ENCODE measurements at regions not wholly inside any gene's neighbourhood (a gene's known extent, or its start where the extent isn't known, plus 50 kb on each side); places are given as distances from the start of the nearest gene placed in this dataset.
"Not testable (repeated sequence)": the region's sequence is repeated elsewhere in the genome, so short reads cannot be mapped to it uniquely, and the experiment has no call there.

DNA sequence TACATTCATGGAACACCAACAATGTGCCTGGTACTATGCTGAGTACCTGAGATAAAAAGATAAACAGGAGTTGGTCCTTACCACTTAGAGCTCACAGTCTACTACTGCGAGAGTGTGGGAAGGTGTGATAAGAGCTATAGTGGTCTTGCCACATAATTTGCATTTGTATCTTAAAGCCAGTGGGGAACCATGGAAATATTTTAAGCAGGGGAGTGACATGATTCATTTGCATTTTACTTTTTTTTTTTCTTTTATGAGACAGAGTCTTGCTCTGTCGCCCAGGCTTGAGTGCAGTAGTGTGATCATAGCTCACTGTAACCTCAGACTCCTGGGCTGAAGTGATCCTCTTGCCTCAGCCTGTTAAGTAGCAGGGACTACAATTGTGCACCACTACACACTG, 53.6 kb downstream of the SRGAP2 start:
- not testable (repeated sequence) for H3K4me1 ChIP-seq (ENCODE audit: control insufficient read depth in 2 of 2, insufficient read depth in 2 of 2, low read length in 2 of 2); H3K9me3 ChIP-seq (ENCODE audit: control insufficient read depth in 2 of 2, insufficient read depth in 1 of 2, low read length in 1 of 2); H3K27ac ChIP-seq (ENCODE audit: low read depth in 1 of 2, low read length in 1 of 2); H3K4me3 ChIP-seq (ENCODE audit: low read length in 2 of 2); H3K36me3 ChIP-seq (ENCODE audit: control insufficient read depth in 2 of 2, insufficient read depth in 2 of 2, low read length in 1 of 2); H3K27me3 ChIP-seq (ENCODE audit: control insufficient read depth in 2 of 2, insufficient read depth in 1 of 2, low read length in 1 of 2); DNase-seq (ENCODE audit: low read depth in 6 of 9, low spot score in 9 of 9)
- no CpG with 5 or more reads among the region's 2 CpGs for WGBS

DNA sequence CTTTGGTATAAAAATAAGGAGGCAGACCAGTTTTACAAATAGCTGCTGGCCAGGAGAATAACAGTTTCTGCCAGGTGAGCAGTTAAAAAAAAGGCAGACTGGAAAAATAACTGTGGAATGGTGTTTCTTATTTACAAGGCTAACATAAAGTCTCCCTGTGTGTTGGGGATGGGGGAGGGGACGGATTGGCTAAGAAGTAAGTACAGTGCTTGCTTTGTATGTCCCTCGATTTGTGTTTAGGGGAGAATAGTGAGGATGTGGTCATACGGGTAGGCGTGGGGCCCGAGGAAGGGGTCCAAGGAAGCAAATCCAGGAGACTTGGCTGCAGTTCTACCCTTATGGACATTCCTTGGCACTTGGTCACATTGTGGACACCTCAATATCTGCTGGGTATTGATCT, 58.1 kb downstream of the SRGAP2 start:
- not testable (repeated sequence) for H3K27me3 ChIP-seq (ENCODE audit: control insufficient read depth in 2 of 2, insufficient read depth in 1 of 2, low read length in 1 of 2); H3K27ac ChIP-seq (ENCODE audit: low read depth in 1 of 2, low read length in 1 of 2); H3K36me3 ChIP-seq (ENCODE audit: control insufficient read depth in 2 of 2, insufficient read depth in 2 of 2, low read length in 1 of 2); H3K4me3 ChIP-seq (ENCODE audit: low read length in 2 of 2); H3K4me1 ChIP-seq (ENCODE audit: control insufficient read depth in 2 of 2, insufficient read depth in 2 of 2, low read length in 2 of 2); DNase-seq (ENCODE audit: low read depth in 6 of 9, low spot score in 9 of 9); H3K9me3 ChIP-seq (ENCODE audit: control insufficient read depth in 2 of 2, insufficient read depth in 1 of 2, low read length in 1 of 2)
- WGBS, result 94% methylated on average over 5 of the region's 5 CpGs

DNA sequence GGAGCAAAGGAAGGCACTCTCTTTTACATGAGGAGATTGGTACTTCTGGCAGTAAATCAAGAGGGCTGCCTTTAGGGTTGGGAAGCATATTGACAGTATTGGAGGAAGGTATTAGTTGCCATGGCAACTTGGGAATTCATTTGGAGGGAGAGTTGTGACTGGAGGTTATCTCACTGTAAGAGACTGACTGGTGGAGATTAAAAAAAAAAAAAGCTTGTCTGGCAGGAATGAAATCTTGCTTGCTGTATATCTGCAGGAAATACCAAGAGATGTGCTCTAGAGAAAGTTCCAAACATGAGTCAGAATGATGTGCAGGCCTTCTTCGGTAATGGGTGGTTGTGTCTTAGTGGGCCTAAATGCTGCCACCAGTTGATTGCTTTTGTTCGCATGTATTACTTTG, 59.1 kb downstream of the SRGAP2 start:
- H3K9me3 ChIP-seq (ENCODE audit: control insufficient read depth in 2 of 2, insufficient read depth in 1 of 2, low read length in 1 of 2); DNase-seq (ENCODE audit: low read depth in 6 of 9, low spot score in 9 of 9); H3K4me3 ChIP-seq (ENCODE audit: low read length in 2 of 2); H3K36me3 ChIP-seq (ENCODE audit: control insufficient read depth in 2 of 2, insufficient read depth in 2 of 2, low read length in 1 of 2); H3K27me3 ChIP-seq (ENCODE audit: control insufficient read depth in 2 of 2, insufficient read depth in 1 of 2, low read length in 1 of 2); H3K4me1 ChIP-seq (ENCODE audit: control insufficient read depth in 2 of 2, insufficient read depth in 2 of 2, low read length in 2 of 2); H3K27ac ChIP-seq (ENCODE audit: low read depth in 1 of 2, low read length in 1 of 2): not testable (repeated sequence)
- WGBS, result no CpG with 5 or more reads among the region's 2 CpGs

DNA sequence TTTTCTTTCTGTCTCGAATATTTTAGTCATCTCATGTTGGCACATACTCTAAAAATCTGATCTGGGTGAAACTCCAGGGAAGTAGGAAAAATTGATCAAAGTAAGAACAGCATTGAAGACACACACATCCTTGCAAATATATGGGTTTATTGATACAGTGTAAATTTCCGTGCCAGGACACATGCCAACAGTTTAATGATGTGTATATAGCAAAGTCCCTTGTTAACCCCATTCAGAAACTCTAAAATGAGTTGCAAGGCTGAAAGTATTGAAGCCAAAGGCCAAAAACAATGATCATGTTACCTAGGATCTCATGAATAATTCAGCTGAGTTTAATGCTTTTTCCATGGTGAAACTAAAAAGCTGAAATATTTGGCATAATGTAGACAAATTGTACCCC, 61.6 kb downstream of the SRGAP2 start:
- not testable (repeated sequence) for H3K36me3 ChIP-seq (ENCODE audit: control insufficient read depth in 2 of 2, insufficient read depth in 2 of 2, low read length in 1 of 2); H3K9me3 ChIP-seq (ENCODE audit: control insufficient read depth in 2 of 2, insufficient read depth in 1 of 2, low read length in 1 of 2); H3K4me3 ChIP-seq (ENCODE audit: low read length in 2 of 2); H3K27ac ChIP-seq (ENCODE audit: low read depth in 1 of 2, low read length in 1 of 2); DNase-seq (ENCODE audit: low read depth in 6 of 9, low spot score in 9 of 9); H3K27me3 ChIP-seq (ENCODE audit: control insufficient read depth in 2 of 2, insufficient read depth in 1 of 2, low read length in 1 of 2); H3K4me1 ChIP-seq (ENCODE audit: control insufficient read depth in 2 of 2, insufficient read depth in 2 of 2, low read length in 2 of 2)
- WGBS, result no CpG with 5 or more reads among the region's 2 CpGs

DNA sequence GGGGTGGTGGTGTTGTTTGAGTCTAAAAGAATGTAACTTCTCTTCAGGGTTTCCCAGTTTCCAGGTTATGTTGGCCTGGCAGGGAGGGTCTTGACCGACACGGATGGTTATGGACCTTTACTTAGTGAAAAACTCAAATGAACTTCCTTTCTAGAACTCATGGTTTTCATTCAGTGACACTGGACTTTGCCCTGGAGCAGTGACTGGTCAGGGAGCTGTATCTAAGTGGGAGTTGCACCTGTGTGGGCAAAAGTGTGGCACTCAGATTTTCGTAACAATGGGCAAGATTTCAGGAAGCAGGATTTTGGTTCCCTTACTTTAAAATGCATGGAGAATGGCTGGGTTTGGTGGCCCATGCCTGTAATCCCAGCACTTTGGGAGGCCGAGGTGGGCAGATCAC, 67.8 kb downstream of the SRGAP2 start:
- not testable (repeated sequence) for H3K27ac ChIP-seq (ENCODE audit: low read depth in 1 of 2, low read length in 1 of 2); H3K9me3 ChIP-seq (ENCODE audit: control insufficient read depth in 2 of 2, insufficient read depth in 1 of 2, low read length in 1 of 2); H3K4me1 ChIP-seq (ENCODE audit: control insufficient read depth in 2 of 2, insufficient read depth in 2 of 2, low read length in 2 of 2); H3K36me3 ChIP-seq (ENCODE audit: control insufficient read depth in 2 of 2, insufficient read depth in 2 of 2, low read length in 1 of 2); H3K4me3 ChIP-seq (ENCODE audit: low read length in 2 of 2); DNase-seq (ENCODE audit: low read depth in 6 of 9, low spot score in 9 of 9); H3K27me3 ChIP-seq (ENCODE audit: control insufficient read depth in 2 of 2, insufficient read depth in 1 of 2, low read length in 1 of 2)
- WGBS, result no CpG with 5 or more reads among the region's 4 CpGs

DNA sequence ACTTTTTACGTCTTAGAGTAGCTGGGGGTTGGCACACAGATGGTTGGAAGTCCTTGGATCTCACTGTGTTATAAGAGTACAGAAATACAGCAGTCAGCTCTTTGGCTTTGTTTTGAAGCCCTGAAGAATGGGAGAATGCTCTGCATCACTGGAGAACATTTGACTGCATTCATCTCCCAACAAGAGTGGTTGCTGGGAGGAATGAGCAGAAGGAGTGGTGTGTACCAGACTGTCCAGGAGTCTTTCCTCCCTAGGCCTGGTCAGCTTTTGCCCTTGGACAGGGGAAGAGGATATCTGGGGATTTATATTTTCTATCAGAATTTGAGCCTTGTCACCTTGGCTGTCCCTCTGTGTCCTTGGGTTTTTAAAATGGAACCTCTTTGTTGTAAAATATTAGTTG, 69.8 kb downstream of the SRGAP2 start:
- H3K4me3 ChIP-seq (ENCODE audit: low read length in 2 of 2); H3K27me3 ChIP-seq (ENCODE audit: control insufficient read depth in 2 of 2, insufficient read depth in 1 of 2, low read length in 1 of 2): not testable (repeated sequence)
- WGBS, result 100% methylated on average over 1 of the region's 1 CpG

DNA sequence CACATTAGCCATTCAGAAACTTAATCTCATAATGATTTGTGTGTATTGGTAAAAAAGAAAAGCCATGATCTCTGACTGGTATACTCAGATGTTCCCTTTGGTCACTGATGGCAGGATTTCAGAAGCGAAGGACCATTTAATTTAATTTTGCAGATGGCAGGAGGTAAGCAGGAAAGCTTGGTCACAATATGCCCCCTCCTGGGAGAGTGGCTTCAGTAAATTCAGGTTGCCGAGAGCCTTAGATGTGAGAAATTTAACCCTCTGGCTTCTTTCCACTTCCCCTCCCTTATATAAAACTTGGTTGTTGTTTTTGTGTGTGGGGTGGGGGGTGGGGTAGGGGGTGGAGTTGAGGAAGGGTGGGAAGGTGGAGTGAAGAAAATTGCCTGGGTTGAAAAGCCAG, 72.8 kb downstream of the SRGAP2 start:
- WGBS, result 53% methylated on average over 1 of the region's 2 CpGs
- not testable (repeated sequence) for H3K4me1 ChIP-seq (ENCODE audit: control insufficient read depth in 2 of 2, insufficient read depth in 2 of 2, low read length in 2 of 2); H3K27me3 ChIP-seq (ENCODE audit: control insufficient read depth in 2 of 2, insufficient read depth in 1 of 2, low read length in 1 of 2); H3K4me3 ChIP-seq (ENCODE audit: low read length in 2 of 2); H3K9me3 ChIP-seq (ENCODE audit: control insufficient read depth in 2 of 2, insufficient read depth in 1 of 2, low read length in 1 of 2); DNase-seq (ENCODE audit: low read depth in 6 of 9, low spot score in 9 of 9); H3K36me3 ChIP-seq (ENCODE audit: control insufficient read depth in 2 of 2, insufficient read depth in 2 of 2, low read length in 1 of 2); H3K27ac ChIP-seq (ENCODE audit: low read depth in 1 of 2, low read length in 1 of 2)

More for the DNA sequence above, 69.8 kb downstream of the SRGAP2 start:
- not testable (repeated sequence) for H3K9me3 ChIP-seq (ENCODE audit: control insufficient read depth in 2 of 2, insufficient read depth in 1 of 2, low read length in 1 of 2); H3K27ac ChIP-seq (ENCODE audit: low read depth in 1 of 2, low read length in 1 of 2); DNase-seq (ENCODE audit: low read depth in 6 of 9, low spot score in 9 of 9); H3K36me3 ChIP-seq (ENCODE audit: control insufficient read depth in 2 of 2, insufficient read depth in 2 of 2, low read length in 1 of 2); H3K4me1 ChIP-seq (ENCODE audit: control insufficient read depth in 2 of 2, insufficient read depth in 2 of 2, low read length in 2 of 2)

DNA sequence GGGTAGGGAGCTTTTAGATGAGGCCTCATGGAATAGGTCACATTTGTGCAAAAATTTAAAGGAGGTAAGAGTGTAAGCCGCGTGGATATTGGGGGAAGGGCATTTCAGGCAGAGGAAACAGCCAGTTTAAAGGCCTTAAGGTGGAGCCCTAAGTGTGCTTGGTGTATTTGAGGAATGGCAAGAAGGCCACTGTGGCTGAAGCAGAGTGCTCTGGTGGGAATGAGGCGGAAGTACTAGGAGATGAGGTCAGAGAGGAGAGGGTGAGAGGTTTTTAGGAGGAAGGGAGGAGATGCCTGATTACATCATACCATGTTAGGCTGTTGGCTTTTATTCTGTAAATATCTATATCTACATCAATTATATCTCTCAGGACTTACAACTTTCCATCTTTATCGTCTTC, 75.3 kb downstream of the SRGAP2 start:
- WGBS, result 86% methylated on average over 3 of the region's 4 CpGs

DNA sequence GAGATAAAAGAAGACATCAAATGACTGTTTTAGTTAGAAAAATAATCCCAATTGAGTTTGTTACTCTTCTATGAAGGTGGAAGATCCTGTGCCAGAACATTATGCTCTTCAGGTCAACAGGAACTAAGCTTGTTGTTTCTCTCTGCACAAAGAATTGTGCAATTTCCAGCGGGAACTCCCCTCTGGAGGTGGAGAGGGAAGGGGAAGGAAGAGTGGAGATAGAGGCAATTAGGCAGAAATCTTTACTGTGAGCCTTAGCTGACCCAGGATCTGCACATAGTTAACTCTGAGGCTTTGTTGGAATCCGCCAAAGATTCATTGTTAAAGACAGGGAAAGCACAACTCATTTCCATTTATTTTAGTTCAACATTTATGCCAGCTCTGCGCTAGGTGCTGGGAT, 77.3 kb downstream of the SRGAP2 start:
- H3K4me3 ChIP-seq (ENCODE audit: low read length in 2 of 2); H3K9me3 ChIP-seq (ENCODE audit: control insufficient read depth in 2 of 2, insufficient read depth in 1 of 2, low read length in 1 of 2); DNase-seq (ENCODE audit: low read depth in 6 of 9, low spot score in 9 of 9); H3K27me3 ChIP-seq (ENCODE audit: control insufficient read depth in 2 of 2, insufficient read depth in 1 of 2, low read length in 1 of 2); H3K27ac ChIP-seq (ENCODE audit: low read depth in 1 of 2, low read length in 1 of 2); H3K4me1 ChIP-seq (ENCODE audit: control insufficient read depth in 2 of 2, insufficient read depth in 2 of 2, low read length in 2 of 2); H3K36me3 ChIP-seq (ENCODE audit: control insufficient read depth in 2 of 2, insufficient read depth in 2 of 2, low read length in 1 of 2): not testable (repeated sequence)
- 100% methylated on average over 1 of the region's 3 CpGs for WGBS

More for the DNA sequence above, 75.3 kb downstream of the SRGAP2 start:
- DNase-seq (ENCODE audit: low read depth in 6 of 9, low spot score in 9 of 9); H3K27me3 ChIP-seq (ENCODE audit: control insufficient read depth in 2 of 2, insufficient read depth in 1 of 2, low read length in 1 of 2); H3K27ac ChIP-seq (ENCODE audit: low read depth in 1 of 2, low read length in 1 of 2); H3K36me3 ChIP-seq (ENCODE audit: control insufficient read depth in 2 of 2, insufficient read depth in 2 of 2, low read length in 1 of 2); H3K4me3 ChIP-seq (ENCODE audit: low read length in 2 of 2); H3K4me1 ChIP-seq (ENCODE audit: control insufficient read depth in 2 of 2, insufficient read depth in 2 of 2, low read length in 2 of 2); H3K9me3 ChIP-seq (ENCODE audit: control insufficient read depth in 2 of 2, insufficient read depth in 1 of 2, low read length in 1 of 2): not testable (repeated sequence)

DNA sequence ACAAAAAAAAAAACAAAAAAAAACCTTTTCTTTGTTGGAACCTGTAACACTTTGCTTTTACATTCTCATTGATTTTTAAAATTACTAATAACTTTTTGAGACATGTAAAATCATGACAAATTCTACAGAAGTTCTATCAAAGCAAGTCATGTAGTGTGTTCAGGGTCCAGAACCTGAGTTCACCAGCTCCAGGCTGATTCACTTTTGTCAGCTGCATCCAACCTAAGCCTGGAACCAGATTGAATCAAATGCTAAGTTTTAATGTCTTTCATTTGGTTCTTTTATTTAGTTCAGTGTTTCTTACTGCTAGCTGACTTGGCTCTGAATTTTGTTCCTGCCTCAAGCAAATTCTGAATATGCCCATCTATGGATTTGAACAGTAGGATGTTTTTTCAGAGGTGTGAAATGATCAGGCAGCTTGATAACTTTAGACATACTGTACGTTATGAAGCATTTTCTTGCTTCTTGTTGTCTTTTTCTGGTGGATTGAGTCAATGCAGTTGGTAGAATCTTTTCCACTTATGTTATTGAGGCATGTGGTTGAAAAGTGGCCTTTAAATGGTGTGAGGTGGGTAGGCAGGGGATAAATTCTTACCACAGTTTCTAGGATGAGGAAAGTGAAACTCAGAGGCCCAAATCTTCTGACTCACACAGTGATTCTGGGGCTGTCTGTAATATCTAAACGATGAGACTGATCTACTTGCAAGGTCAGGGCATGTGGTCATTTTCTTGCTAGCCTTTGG, 78.7 kb downstream of the SRGAP2 start:
- not testable (repeated sequence) for H3K27ac ChIP-seq (ENCODE audit: low read depth in 1 of 2, low read length in 1 of 2); H3K4me3 ChIP-seq (ENCODE audit: low read length in 2 of 2); H3K9me3 ChIP-seq (ENCODE audit: control insufficient read depth in 2 of 2, insufficient read depth in 1 of 2, low read length in 1 of 2); H3K36me3 ChIP-seq (ENCODE audit: control insufficient read depth in 2 of 2, insufficient read depth in 2 of 2, low read length in 1 of 2); DNase-seq (ENCODE audit: low read depth in 6 of 9, low spot score in 9 of 9); H3K4me1 ChIP-seq (ENCODE audit: control insufficient read depth in 2 of 2, insufficient read depth in 2 of 2, low read length in 2 of 2); H3K27me3 ChIP-seq (ENCODE audit: control insufficient read depth in 2 of 2, insufficient read depth in 1 of 2, low read length in 1 of 2)
- WGBS, result no CpG with 5 or more reads among the region's 2 CpGs

All from thymus (tissue), 11 donors.